HT-29 (cell line): ENCODE measurements at regions not wholly inside any gene's neighbourhood (a gene's known extent, or its start where the extent isn't known, plus 50 kb on each side); places are given as distances from the start of the nearest gene placed in this dataset.
"Not testable (repeated sequence)": the region's sequence is repeated elsewhere in the genome, so short reads cannot be mapped to it uniquely, and the experiment has no call there.

Experiments used
- DNase-seq: peaks from one replicate; pipeline ENCODE4 v3.0.0-alpha.2; 2015; ENCODE audit warnings: low spot score

DNA sequence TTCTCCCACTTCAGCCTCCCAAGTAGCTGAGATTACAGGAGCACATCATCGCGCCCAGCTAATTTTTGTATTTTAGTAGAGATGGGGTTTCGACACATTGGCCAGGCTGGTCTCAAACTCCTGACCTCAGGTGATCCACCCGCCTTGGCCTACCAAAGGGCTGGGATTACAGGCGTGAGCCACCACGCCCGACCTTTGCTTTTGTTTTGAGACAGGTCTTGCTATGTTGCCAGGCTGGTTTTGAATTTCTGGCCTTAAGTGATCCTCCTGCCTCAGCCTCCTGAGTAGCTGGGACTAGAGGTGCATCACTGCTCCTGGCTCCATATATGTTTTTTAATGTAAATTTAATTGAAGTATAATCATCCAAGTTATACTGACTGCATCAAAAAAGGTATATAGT, 80.2 kb upstream of the NEK6 start:
- DNase-seq, result not testable (repeated sequence)

DNA sequence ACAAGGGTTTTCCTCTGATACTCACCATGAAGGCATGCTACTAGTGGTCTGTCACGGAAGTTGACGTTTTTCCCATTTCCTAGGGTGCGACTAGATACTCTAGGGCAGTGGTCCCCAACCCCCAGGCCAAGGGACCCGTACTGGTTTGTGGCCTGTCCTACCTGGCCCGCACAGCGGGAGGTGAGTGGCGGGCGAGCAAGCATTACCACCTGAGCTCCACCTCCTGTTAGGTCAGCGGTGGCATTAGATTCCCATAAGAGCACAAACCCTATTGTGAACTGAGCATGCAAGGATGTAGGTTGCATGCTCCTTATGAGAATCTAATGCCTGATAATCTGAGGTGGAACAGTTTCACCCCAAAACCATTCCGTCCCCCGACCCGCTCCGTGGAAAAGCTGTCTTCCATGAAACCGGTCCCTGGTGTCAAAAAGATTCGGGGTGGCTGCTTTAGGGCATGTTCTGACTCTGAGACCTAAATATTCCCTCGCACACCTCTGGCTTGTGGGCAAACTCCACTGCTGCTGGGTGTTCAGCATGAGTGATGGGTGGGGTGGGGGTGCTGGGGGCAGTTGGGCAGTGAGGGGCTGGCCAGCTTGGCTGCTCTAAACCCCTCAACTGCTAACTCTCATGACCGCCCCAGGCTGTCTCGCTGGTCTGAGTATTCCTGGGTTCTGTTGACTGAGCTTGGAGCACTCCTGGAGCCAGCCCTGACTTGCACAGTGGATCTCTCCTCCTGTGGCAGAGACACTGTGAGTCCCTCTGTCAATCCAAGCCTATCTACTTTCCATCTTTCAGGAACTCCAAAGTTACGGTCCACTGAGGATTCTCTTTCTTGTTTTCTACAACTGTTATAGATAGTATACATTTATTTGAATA, 78.3 kb upstream of the NEK6 start:
- DNase-seq, result no peak

DNA sequence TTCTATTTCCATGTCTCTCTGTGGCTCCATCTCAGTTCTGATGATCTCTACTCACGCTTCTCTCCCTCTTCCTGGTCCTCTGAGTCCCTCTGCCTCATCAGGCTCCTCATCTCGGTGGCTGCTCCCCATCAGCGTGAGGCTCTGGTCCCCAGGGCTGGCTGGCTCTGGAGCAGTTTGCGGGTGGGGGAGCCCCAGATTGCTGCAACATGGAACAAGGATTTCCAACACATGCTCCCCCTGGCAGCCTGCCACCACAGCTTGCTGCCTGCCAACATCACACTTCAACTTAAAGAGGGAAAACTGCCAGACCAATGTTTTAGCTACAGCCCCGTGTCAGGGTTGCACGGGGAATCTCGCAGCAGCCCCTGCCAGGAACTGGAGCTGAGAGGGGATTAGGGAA, 77.2 kb upstream of the NEK6 start:
- DNase-seq, result no peak

DNA sequence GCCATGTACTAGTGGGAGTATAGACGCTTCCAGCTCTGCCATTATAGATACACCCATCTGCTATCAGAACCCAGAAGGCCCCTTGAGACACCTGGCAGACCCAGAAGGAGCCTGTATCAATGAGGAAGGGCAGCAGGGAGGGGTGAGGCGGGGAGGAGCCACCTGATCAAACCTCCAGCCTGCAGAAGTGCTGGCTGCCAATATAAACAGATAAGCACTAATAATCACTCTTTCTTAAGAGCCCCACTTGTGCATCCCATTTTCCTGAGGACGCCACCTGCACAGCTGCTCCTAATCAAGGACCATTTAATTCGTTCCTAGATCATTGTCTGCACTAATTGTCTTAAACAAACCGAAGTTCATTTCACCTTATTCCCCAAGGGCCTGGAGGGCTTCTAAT, 75.0 kb upstream of the NEK6 start:
- DNase-seq, result no peak

DNA sequence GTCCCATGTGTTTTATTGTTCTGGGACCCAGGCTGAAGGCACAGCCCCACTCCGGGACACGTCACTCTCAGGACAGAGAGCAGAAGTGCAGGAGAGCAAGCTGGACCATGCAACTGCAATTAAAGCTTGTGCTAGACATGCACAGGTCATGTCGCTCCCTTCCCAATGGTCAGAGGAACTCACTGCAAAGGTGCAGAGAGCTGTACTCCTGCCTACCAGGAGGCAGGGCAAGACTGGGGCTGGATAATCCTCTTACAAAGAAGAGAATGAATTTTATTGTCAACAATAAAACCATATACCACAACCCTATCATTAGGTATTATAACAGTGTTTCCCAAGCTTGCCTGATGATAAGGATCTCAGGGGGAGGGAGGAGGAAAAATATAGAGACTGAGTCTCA, 74.0 kb upstream of the NEK6 start:
- no peak for DNase-seq

DNA sequence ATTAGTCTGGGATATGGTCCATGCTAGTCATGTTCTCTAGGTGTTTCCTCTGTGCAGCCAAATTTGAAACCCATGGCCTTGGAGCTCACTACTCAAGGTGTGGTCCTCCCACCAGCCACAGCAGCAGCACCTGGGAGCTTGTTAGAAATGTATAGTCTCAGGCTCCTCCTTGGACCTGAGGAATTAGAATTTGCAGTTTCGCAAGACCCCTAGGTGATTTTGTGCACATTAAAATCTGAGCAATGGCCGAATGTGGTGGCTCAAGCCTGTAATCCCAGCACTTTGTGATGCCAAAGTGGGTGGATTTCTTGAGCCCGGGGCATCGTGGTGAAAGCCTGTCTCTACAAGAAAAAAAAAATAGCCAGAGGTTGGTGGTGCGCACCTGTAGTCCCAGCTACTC, 72.3 kb upstream of the NEK6 start:
- no peak for DNase-seq

DNA sequence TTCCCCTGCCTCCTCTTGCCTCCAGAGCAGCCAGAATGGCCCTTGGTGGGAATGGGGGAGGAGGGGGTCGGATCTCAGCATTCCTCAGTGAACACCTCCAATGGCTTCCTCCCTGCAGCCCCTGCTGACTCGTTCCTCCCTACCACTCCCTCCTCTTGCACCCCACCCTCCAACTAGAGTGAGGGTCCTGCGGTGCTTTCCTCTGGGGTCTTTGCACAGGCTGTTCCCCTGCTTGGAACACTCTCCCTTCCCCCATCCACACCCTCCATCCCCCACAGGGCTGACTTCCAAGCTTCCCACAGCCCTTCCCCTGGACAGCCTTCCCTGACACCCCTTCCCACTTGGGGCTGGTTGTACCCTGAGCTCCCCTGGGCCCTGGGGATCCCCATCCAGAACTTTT, 70.4 kb upstream of the NEK6 start:
- DNase-seq, result no peak

DNA sequence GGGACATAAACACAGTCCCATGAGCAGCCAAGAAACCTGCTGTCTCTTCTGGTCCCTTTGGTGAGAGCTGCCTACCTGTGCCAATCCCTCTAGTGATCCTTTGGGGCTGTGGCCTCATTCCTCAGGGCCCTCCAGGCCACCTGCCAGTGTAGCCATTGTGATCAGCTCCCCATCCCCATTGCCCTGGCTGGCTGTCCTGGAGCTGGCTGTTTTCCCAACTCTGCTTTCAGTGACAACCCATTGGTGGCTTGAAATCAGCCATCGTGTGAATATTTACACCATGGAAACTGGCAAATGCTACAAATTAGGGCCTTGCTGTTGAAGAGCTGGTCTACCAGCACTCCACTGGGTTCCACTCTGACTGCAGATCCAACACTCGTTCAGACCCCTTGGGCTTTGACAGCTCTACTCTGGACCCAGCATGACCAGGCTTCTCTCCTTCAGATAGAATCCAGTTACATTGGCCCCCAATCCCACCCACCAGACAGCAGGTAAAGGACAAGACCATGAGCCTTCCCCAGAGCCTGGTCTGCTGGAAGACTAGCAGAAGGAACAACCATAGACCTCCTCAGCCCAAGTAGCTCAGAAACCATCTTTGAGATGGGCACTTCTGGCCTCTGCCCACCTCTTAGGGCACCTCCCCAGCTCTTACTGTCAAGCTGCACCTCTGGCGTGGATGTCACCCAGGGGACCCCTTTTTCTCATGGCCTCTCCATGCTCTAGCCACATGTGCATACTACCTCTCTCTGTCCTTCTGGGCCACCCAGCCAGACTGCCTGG, 69.2 kb upstream of the NEK6 start:
- DNase-seq, result no peak

DNA sequence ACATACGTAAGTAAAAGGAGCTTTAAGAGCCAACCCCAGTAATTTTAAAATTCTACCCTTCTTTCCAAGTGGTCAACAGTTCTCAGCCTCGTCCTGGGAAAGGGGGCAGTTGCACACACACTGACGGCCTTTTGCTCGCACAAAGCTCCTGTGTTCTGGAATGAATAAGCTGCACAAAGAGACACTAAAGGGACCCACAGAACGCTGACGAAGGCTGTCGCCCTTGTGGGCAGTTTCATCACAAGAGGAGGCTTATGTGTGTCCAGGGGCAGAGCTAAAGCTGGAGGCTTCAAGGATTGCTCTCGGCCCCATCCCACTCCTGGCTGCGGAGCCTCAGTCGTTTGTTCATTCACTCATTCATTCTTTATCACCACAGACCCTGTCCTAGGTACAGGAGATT, 67.0 kb upstream of the NEK6 start:
- no peak for DNase-seq

DNA sequence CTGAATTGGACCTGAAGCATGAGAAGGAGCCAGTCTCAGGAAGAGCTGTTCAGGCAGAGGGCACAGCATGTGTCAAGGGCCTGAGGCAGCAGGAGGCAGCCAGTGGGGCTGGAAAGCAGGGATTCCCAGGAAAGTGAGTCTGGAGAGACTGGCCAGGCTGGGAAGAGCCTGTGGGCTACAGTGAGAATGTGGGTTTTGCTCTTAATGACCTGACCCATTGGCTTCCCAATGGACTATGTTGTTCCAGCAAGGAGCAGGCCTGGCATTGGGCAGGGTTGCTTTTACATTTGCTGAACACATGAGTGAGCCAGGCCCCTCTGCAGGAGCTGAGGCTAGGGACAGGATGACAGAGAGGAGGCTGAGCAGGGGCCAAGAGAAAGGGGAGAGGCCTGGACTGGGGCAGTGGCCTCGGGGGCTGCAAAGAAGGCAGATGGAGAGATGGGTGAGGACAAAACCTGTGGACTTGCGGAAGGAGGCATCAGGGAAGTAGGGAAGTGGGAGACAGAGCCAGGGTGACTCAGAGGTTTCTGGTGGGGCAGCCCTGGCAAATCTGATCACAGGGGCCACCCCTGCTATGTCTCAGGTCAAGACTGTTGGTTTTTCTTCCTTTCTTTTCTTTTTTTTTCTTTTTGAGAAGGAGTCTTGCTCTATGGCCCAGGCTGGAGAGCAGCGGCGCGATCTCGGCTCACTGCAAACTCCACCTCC, 65.9 kb upstream of the NEK6 start:
- DNase-seq, result no peak

DNA sequence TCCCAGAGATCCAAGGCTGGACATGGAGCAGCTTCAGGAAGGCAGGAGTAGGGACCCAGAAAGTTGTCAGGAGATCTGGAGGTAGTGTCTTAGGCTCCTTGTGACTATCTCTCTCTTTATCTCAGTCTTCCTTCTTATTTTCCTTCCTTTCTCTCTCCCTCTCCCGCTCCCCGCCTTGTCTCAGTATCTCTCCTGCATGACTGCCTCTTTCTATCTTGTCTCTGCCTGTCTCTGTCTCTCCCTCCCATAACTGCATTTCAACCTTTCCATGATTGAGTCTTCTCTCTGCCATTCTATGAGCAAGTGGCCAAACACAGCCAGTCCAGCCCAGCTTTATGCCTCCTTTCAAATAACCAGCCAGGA, 61.0 kb upstream of the NEK6 start:
- no peak for DNase-seq

DNA sequence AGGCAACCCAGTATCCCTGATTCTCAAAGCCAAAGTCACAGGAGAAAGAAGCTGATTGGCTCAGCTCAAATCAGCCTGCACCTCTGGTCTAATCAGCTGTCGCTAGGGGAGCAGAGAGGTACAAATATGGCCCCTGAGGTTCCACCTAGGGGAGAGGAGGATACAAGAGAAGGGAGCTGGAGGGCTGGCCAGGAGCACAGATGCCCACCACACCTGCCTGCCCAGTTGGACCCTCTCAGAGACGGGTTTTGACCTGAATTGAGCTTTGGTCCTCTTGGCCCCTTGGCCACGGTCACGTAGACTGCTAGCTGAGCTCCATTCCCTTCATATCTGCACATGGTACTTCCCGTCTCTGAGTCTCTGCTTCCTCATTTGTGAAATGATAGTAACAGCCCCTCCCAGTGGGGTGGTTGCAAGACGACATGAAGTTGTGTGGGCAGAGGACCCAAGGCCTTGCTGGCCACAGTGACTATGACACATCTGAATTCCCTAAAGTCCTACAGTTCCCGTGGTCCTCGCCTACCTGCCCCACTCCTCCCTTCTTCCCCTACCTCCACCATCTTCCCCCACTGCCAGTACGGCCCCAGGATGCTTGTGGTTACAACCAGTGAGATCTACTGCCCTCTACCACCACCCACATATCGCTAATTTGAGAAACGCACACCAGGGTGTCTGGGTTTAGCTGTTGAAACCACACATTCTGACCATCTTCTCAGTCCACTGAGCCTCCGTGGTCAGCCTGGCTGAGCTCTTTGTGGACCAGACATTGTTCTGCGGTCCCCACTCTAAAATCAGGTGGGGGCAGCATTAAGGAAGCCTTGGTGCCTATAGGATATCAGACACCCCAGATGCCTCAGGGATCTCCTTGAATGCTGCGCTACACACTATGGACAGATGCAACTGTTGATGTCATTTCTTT, 60.3 kb upstream of the NEK6 start:
- DNase-seq, result no peak

DNA sequence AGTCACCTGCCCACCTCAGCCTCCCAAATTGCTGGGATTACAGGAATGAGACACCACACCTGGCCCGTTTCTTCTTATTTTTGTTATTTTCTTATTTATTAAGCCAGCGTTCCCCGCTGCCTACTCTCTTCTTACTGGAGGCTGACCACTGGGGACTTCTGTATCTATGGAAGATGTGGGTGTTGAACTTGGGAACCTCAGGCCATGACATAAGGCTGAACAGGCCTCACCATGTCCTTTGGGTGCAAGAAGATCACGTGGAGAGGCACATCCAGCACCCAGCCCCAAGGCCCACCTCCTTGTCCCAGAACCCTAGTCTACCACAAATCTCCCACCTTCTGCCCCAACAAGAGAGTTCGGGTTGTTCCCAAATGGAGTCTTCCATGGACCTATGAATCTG, 59.4 kb upstream of the NEK6 start:
- DNase-seq, result no peak

DNA sequence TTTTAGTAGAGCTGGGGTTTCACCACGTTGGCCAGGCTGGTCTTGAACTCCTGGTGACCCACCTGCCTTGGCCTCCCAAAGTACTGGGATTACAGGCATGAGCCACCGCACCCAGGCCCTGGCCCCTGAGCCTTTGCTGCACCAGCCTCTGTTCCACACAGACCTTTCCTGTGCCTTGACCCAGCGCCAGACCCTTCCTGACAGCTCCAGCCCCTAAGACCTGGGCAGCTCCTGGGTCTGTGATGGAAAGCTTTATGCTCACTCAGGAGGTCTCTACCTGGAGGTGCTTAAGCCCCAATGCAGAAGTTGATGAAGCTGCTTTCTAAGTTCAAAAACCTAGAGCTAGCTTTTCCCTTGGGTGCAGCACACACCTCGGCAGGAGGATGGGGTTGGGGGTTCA, 58.8 kb upstream of the NEK6 start:
- no peak for DNase-seq

DNA sequence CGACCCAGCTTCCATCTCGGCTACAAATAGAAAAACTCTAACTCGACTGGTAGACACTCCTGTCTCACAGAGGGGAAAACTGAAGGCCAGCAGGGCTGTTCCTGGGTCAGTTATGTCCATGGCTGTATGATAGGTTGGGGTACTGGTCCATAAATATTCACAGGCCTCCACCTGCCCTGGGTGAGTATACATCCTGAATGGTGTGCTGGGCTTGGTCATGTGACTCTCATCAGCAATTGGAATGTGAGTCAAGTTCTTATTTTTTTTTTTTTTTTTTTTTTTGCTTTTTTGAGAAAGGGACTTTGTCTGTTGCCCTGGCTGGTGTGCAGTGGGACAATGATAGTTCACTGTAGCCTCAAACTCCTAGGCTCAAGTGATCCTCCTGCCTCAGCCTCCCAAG, 58.3 kb upstream of the NEK6 start:
- no peak for DNase-seq

DNA sequence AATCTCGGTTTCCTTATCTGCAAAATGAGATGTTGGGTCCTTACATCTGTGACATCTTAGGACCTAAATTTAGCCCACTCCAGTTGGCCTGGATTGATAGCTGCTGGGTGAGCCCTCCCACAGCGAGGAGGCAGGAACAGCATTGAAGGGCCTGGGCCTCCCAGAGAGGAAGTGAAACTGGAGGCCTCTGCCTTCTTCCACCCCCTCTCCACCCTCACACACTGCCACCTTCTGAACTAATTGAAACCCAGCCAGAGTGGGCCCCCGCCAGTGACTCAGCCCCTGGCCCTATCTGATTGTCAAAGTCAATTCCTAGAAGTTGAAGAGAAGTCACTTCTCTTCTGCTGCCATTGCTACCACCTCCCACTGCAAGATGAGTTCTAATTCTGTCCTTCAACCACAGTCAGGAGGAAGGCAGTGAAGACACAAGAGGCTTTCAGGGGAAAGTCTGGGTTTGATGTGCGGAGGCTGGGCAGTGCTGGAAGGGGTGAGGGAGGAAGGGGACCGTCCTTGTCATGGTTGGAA, 55.2 kb upstream of the NEK6 start:
- no peak for DNase-seq

DNA sequence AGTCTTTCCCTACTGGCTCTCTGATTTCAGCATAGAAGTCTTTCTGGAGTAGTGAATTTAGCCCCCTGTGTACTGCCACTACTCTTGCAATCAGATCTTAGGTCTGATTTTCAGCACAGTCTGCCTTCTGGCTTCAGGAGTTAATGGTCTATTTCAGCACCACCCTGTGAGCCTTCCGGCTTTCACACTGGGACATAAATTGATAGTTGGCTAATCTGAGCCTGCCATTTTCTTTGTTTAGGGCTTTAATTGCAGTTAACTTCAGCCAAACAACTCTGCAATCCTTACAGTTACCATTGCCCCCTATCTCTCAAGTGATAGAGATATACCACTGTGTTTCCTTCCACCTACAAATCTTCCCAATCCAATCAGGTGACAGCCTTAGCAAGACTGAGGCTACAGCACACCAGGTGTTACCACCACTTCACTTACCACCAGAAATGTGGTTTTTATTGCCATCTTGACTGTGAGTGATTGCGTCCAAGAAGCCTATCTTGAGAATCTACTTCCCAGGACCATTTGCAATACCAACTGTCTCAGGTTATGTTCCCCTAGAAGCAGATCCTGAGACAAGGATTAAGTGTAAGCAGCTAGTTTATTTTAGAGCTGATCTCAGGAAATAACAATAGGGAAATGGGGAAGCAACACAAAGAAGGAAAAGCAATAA, 51.9 kb upstream of the NEK6 start:
- no peak for DNase-seq

DNA sequence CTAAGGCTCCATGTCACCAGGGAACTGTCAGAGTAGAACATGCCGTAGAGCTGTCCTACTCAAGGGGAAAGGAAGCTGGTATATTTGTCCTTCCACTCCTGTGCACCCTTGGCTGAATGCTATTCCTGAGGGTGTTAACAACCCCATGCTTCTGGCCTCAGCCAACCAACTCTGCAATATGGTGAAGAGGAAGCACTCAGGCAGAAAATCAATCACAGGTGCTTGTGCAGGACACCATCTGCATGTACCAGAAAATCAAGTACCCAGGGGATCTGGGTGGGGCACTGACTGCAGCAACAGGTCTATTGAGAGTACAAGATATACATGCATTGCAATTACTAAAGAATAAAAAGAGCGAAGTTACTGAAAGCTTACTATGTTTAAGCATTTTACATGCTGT, 51.4 kb upstream of the NEK6 start:
- DNase-seq, result no peak
